DMS 273 treated with DMSO at 0.1 percent for 48 hours (cell line): ENCODE measurements at regions not wholly inside any gene's neighbourhood (a gene's known extent, or its start where the extent isn't known, plus 50 kb on each side); places are given as distances from the start of the nearest gene placed in this dataset.

Experiments
- DNase-seq: peaks from one replicate; lab custom pipeline; 2025; lab: John Stamatoyannopoulos, UW

GRCh38 chr3:106617276-106617675 lies 748.5 kb upstream of the CBLB start:
- no peak for DNase-seq

GRCh38 chr3:106620646-106621045 lies 751.8 kb upstream of the CBLB start:
- no peak for DNase-seq

GRCh38 chr3:106624154-106624553 lies 753.1 kb upstream of the CCDC54 start:
- no peak for DNase-seq

- no peak for DNase-seq
These were observed 748.8 kb upstream of the CCDC54 start for GRCh38 chr3:106628407-106628806.

GRCh38 chr3:106629215-106629832 lies 747.9 kb upstream of the CCDC54 start:
- no peak for DNase-seq

- no peak for DNase-seq
These were observed 745.7 kb upstream of the CCDC54 start for GRCh38 chr3:106631373-106632108.

- DNase-seq, result no peak
These were observed 742.0 kb upstream of the CCDC54 start for GRCh38 chr3:106635271-106635670.

- no peak for DNase-seq
These were observed 741.4 kb upstream of the CCDC54 start for GRCh38 chr3:106635826-106636225.

- DNase-seq, result no peak
These were observed 736.9 kb upstream of the CCDC54 start for GRCh38 chr3:106640353-106640752.

- DNase-seq, result no peak
These were observed 735.1 kb upstream of the CCDC54 start for GRCh38 chr3:106642161-106642560.

GRCh38 chr3:106643684-106644161 lies 733.5 kb upstream of the CCDC54 start:
- no peak for DNase-seq

GRCh38 chr3:106673926-106674569 lies 703.2 kb upstream of the CCDC54 start:
- no peak for DNase-seq

GRCh38 chr3:106675451-106675850 lies 701.8 kb upstream of the CCDC54 start:
- DNase-seq, result no peak

GRCh38 chr3:106678657-106679390 lies 698.4 kb upstream of the CCDC54 start:
- DNase-seq, result no peak

- no peak for DNase-seq
These were observed 693.2 kb upstream of the CCDC54 start for GRCh38 chr3:106683953-106684620.

GRCh38 chr3:106685745-106686144 lies 691.5 kb upstream of the CCDC54 start:
- no peak for DNase-seq

- DNase-seq, result no peak
These were observed 689.3 kb upstream of the CCDC54 start for GRCh38 chr3:106687905-106688304.

- DNase-seq, result no peak
These were observed 688.8 kb upstream of the CCDC54 start for GRCh38 chr3:106688464-106688863.

- DNase-seq, result no peak
These were observed 685.8 kb upstream of the CCDC54 start for GRCh38 chr3:106691476-106691875.

GRCh38 chr3:106692624-106693023 lies 684.6 kb upstream of the CCDC54 start:
- no peak for DNase-seq

GRCh38 chr3:106699122-106699521 lies 678.1 kb upstream of the CCDC54 start:
- no peak for DNase-seq

- no peak for DNase-seq
These were observed 676.3 kb upstream of the CCDC54 start for GRCh38 chr3:106700981-106701380.
